H1 (cell line): ENCODE measurements at regions not wholly inside any gene's neighbourhood (a gene's known extent, or its start where the extent isn't known, plus 50 kb on each side); places are given as distances from the start of the nearest gene placed in this dataset.

Experiments
- CTCF ChIA-PET: fragments of 300-600 bp; sonication (Branson Sonifier 250); formaldehyde crosslinking; loops from one replicate; lab custom pipeline; 2021; ENCODE audit not compliant: partially characterized antibody; lab: Charles Lee
- POLR2A ChIA-PET: fragments of 300-600 bp; sonication (Branson Sonifier 250); formaldehyde crosslinking; loops from one replicate; lab custom pipeline; 2021; ENCODE audit warnings: inconsistent platforms; ENCODE audit not compliant: partially characterized antibody; lab: Charles Lee
- DNase-seq, 2 experiments: peaks; one replicate each; pipeline versions ENCODE4 v3.0.0 to v3.0.0-alpha.2; 2010 to 2022; ENCODE audit warnings: low spot score in 2 of 2, low read depth in 1 of 2, mixed read lengths in 1 of 2
- FAIRE-seq: peaks from 2 replicates; lab custom pipeline; 2011; peaks lifted over from hg19 to GRCh38; lab: Jason Lieb, UNC
- H2AFZ ChIP-seq: 2 replicates; pipeline ENCODE4 v1.8.1; 2012; ENCODE audit warnings: low read length, inconsistent platforms
- H2AK5ac ChIP-seq: 2 replicates; pipeline ENCODE4 v1.6.1; 2013; ENCODE audit warnings: low read depth, low read length
- H2BK120ac ChIP-seq: replicated peaks from 2 replicates; pipeline ENCODE3; 2013; ENCODE audit warnings: low read depth, low read length, inconsistent platforms
- H2BK12ac ChIP-seq: 2 replicates; pipeline ENCODE4 v1.6.1; 2013; ENCODE audit warnings: low read depth, low read length
- H2BK15ac ChIP-seq: 2 replicates; pipeline ENCODE4 v1.6.1; 2013; ENCODE audit warnings: low read length
- H2BK20ac ChIP-seq: 2 replicates; pipeline ENCODE4 v1.6.1; 2013; ENCODE audit warnings: low read length
- H2BK5ac ChIP-seq: 2 replicates; pipeline ENCODE4 v1.6.1; 2013; ENCODE audit warnings: low read depth, low read length
- H3K14ac ChIP-seq: 2 replicates; pipeline ENCODE4 v1.6.1; 2013; ENCODE audit warnings: inconsistent platforms; ENCODE audit not compliant: insufficient read length
- H3K18ac ChIP-seq: 2 replicates; pipeline ENCODE4 v1.6.1; 2013; ENCODE audit warnings: low read length; ENCODE audit errors: extremely low read depth
- H3K23ac ChIP-seq: 2 replicates; pipeline ENCODE4 v1.6.1; 2013; ENCODE audit warnings: inconsistent platforms; ENCODE audit not compliant: insufficient read length
- H3K23me2 ChIP-seq: 2 replicates; pipeline ENCODE4 v1.6.1; 2013; ENCODE audit warnings: low read depth, low read length
- H3K27ac ChIP-seq: 2 replicates; pipeline ENCODE4 v1.6.1; 2011; ENCODE audit warnings: low read depth, low read length, inconsistent platforms
- H3K27me3 ChIP-seq, 4 experiments: replicated peaks in 1 of 4; 1 replicate in 1 of 4; 2 replicates in 3 of 4; pipeline versions ENCODE4 v1.6.1 to v1.8.1; 2011 to 2013; ENCODE audit warnings: low read length in 3 of 4, mild to moderate bottlenecking in 3 of 4, inconsistent platforms in 2 of 4, mixed read lengths in 2 of 4, moderate library complexity in 1 of 4; ENCODE audit not compliant: control insufficient read depth in 3 of 4, insufficient read depth in 3 of 4; ENCODE audit errors: extremely low read depth in 1 of 4
- H3K36me3 ChIP-seq, 4 experiments: 2 replicates each; pipeline versions ENCODE4 v1.6.1 to v1.8.1; 2011 to 2013; ENCODE audit warnings: mild to moderate bottlenecking in 4 of 4, low read length in 3 of 4, moderate library complexity in 2 of 4, control low read depth in 1 of 4, inconsistent platforms in 1 of 4; ENCODE audit not compliant: insufficient read depth in 4 of 4, control insufficient read depth in 2 of 4
- H3K4ac ChIP-seq: replicated peaks from 2 replicates; pipeline ENCODE3; 2013; ENCODE audit warnings: low read length, low read depth, mixed read lengths, inconsistent platforms; ENCODE audit not compliant: insufficient read length
- H3K4me1 ChIP-seq, 4 experiments: replicated peaks in 1 of 4; 1 replicate in 1 of 4; 2 replicates in 3 of 4; pipeline versions ENCODE4 v1.6.1 to v1.8.1; 2011 to 2013; ENCODE audit warnings: low read length in 3 of 4, inconsistent platforms in 2 of 4, mixed read lengths in 1 of 4; ENCODE audit not compliant: insufficient read depth in 4 of 4, control insufficient read depth in 3 of 4
- H3K4me2 ChIP-seq, 2 experiments: 2 replicates each; pipeline versions ENCODE4 v1.6.1 to v1.8.1; 2011 to 2013; ENCODE audit warnings: low read depth in 2 of 2, low read length in 2 of 2, control low read depth in 1 of 2, inconsistent platforms in 1 of 2, mild to moderate bottlenecking in 1 of 2; ENCODE audit not compliant: insufficient read depth in 1 of 2
- H3K4me3 ChIP-seq, 4 experiments: fragments of 200-600, 300-600 bp in 1 of 4; sonication (generic), shearing (Covaris generic), sonication (Bioruptor Twin) in 1 of 4; 2 replicates each; pipeline versions ENCODE4 v1.5.1 to v1.8.1; 2011 to 2016; ENCODE audit warnings: low read length in 4 of 4, low read depth in 3 of 4, control low read depth in 2 of 4, inconsistent platforms in 2 of 4, mild to moderate bottlenecking in 2 of 4, mixed read lengths in 1 of 4, moderate library complexity in 1 of 4; ENCODE audit not compliant: insufficient read depth in 2 of 4; ENCODE audit errors: extremely low read depth in 1 of 4
- H3K56ac ChIP-seq: replicated peaks from 2 replicates; pipeline ENCODE3; 2013; ENCODE audit warnings: low read depth, mild to moderate bottlenecking, mixed read lengths, low read length, inconsistent platforms; ENCODE audit not compliant: insufficient read length
- H3K79me1 ChIP-seq: 2 replicates; pipeline ENCODE4 v1.6.1; 2013; ENCODE audit warnings: low read depth, low read length, control low read depth
- H3K79me2 ChIP-seq, 2 experiments: 2 replicates each; pipeline versions ENCODE4 v1.6.1 to v1.8.1; 2012 to 2013; ENCODE audit warnings: low read length in 2 of 2, mild to moderate bottlenecking in 2 of 2, inconsistent platforms in 1 of 2; ENCODE audit not compliant: insufficient read depth in 2 of 2, control insufficient read depth in 1 of 2
- H3K9ac ChIP-seq, 4 experiments: replicated peaks in 1 of 4; 1 replicate in 1 of 4; 2 replicates in 3 of 4; pipeline versions ENCODE4 v1.6.1 to v1.8.1; 2011 to 2013; ENCODE audit warnings: low read depth in 3 of 4, low read length in 3 of 4, control low read depth in 2 of 4, mild to moderate bottlenecking in 2 of 4, moderate library complexity in 2 of 4, inconsistent platforms in 1 of 4; ENCODE audit errors: extremely low read depth in 1 of 4
- H3K9me3 ChIP-seq, 2 experiments: 2 replicates each; pipeline versions ENCODE4 v1.6.1 to v1.8.1; 2012 to 2013; ENCODE audit warnings: mild to moderate bottlenecking in 2 of 2, moderate library complexity in 2 of 2, control low read depth in 1 of 2, inconsistent platforms in 1 of 2, low read depth in 1 of 2, low read length in 1 of 2, mixed read lengths in 1 of 2; ENCODE audit not compliant: insufficient read depth in 2 of 2
- H4K20me1 ChIP-seq, 2 experiments: replicated peaks in 1 of 2; 2 replicates each; pipeline versions ENCODE3 to v1.8.1; 2011 to 2013; ENCODE audit warnings: inconsistent platforms in 2 of 2, low read length in 2 of 2, mild to moderate bottlenecking in 1 of 2; ENCODE audit not compliant: insufficient read depth in 2 of 2, control insufficient read depth in 1 of 2
- H4K5ac ChIP-seq: 2 replicates; pipeline ENCODE4 v1.6.1; 2013; ENCODE audit warnings: low read length, low read depth, mixed read lengths, inconsistent platforms; ENCODE audit not compliant: insufficient read length
- H4K8ac ChIP-seq: 2 replicates; pipeline ENCODE4 v1.8.0; 2013; ENCODE audit warnings: mild to moderate bottlenecking, moderate library complexity, low read length, inconsistent platforms; ENCODE audit not compliant: insufficient read depth; ENCODE audit errors: extremely low read depth
- H4K91ac ChIP-seq: replicated peaks from 2 replicates; pipeline ENCODE3; 2013; ENCODE audit warnings: low read length, mixed read lengths, inconsistent platforms; ENCODE audit not compliant: insufficient read length
- POLR2A ChIP-seq, 2 experiments: IDR thresholded peaks; 1 replicate in 1 of 2; 2 replicates in 1 of 2; pipeline ENCODE4 v1.6.1; 2011; ENCODE audit warnings: low read depth in 2 of 2, low read length in 2 of 2, mild to moderate bottlenecking in 2 of 2; ENCODE audit errors: control extremely low read depth in 1 of 2
- SIRT6 ChIP-seq: IDR thresholded peaks from one replicate; pipeline ENCODE4 v1.7.1; 2012; ENCODE audit warnings: low read length, inconsistent platforms
- WGBS, 2 experiments: shearing (Covaris generic) in 1 of 2; methylation state at CpG; one replicate each; pipeline versions ENCODE4 v1.1.6 to v1.1.7; 2013 to 2015; ENCODE audit warnings: low lambda C conversion rate in 2 of 2, mixed read lengths in 2 of 2, inconsistent platforms in 1 of 2, low coverage in 1 of 2, missing lambda C conversion rate in 1 of 2; ENCODE audit not compliant: insufficient replicate concordance in 2 of 2, insufficient coverage in 1 of 2, insufficient read length in 1 of 2; ENCODE audit errors: extremely low coverage in 1 of 2, missing lambda C conversion rate in 1 of 2; 5-methylcytosine and 5-hydroxymethylcytosine counted together

- WGBS, 2 experiments: 92% methylated on average over 5 of the region's 6 CpGs; no CpG with 5 or more reads in 1 of the 2 experiments
- no peaks in the 10 kb centered on the region for H3K79me1 ChIP-seq
- H2BK12ac ChIP-seq: no peak overlapping the region
- no peak overlapping the region for H3K56ac ChIP-seq
- no peak overlapping the region for H3K4me3 ChIP-seq
- DNase-seq: no peak
- H4K8ac ChIP-seq: no peak overlapping the region
- H3K4me1 ChIP-seq: no peaks in the 10 kb centered on the region
- no peak overlapping the region for H3K23ac ChIP-seq
- no peak overlapping the region for H2BK20ac ChIP-seq
- no peak for FAIRE-seq
- ChIA-PET POLR2A (no interaction called here), CTCF (no interaction called here)
- no peak overlapping the region for H3K9ac ChIP-seq
- H2AFZ ChIP-seq: no peak overlapping the region
- no peaks in the 10 kb centered on the region for H3K79me2 ChIP-seq
- no peak overlapping the region for H3K27ac ChIP-seq
- no peak overlapping the region; the same call in 1 of the 2 replicates for H3K18ac ChIP-seq
- H4K91ac ChIP-seq: no peak overlapping the region
- H2BK15ac ChIP-seq: no peak overlapping the region
- H3K4me2 ChIP-seq: no peak overlapping the region
- H3K36me3 ChIP-seq: no peaks in the 10 kb centered on the region
- H3K9me3 ChIP-seq: no peaks in the 10 kb centered on the region
- H4K20me1 ChIP-seq: no peaks in the 10 kb centered on the region
- no peak overlapping the region for H3K4ac ChIP-seq
- H2AK5ac ChIP-seq: no peak overlapping the region
- H2BK5ac ChIP-seq: no peak overlapping the region
- H3K14ac ChIP-seq: no peak overlapping the region
- H3K27me3 ChIP-seq: no peaks in the 10 kb centered on the region
- H3K23me2 ChIP-seq: no peaks in the 10 kb centered on the region
- H2BK120ac ChIP-seq: no peak overlapping the region
- no peak overlapping the region for H4K5ac ChIP-seq
- TF ChIP-seq SIRT6 (no peak), POLR2A (IDR thresholded peaks at IDR 0.05; ENCODE audit: control extremely low read depth in 1 of 2, low read depth in 2 of 2, low read length in 2 of 2) (no peak)
These were observed 207.6 kb downstream of the EMP1 start for GRCh38 chr12:13404111-13404628.
